ENCODE measurements at regions not wholly inside any gene's neighbourhood (a gene's known extent, or its start where the extent isn't known, plus 50 kb on each side); places are given as distances from the start of the nearest gene placed in this dataset.

- H3K4me3 ChIP-seq (ENCODE audit: low read depth, low read length, poor library complexity, severe bottlenecking), result no peak overlapping the region
- H4K20me1 ChIP-seq (ENCODE audit: insufficient read depth, low read length), result no peaks in the 10 kb centered on the region
- H3K27ac ChIP-seq (ENCODE audit: low read depth, low read length, poor library complexity, severe bottlenecking), result no peak overlapping the region
These were observed 715.9 kb upstream of the LRRN3 start for GRCh38 chr7:110375068-110375467.

GRCh38 chr7:110382736-110383135 is 708.2 kb upstream of the LRRN3 start:
- H4K20me1 ChIP-seq (ENCODE audit: insufficient read depth, low read length), result no peaks in the 10 kb centered on the region
- no peaks in the 10 kb centered on the region for H3K79me2 ChIP-seq (ENCODE audit: insufficient read depth, low read length)
- H3K9me2 ChIP-seq (ENCODE audit: low read depth, low read length), result no peaks in the 10 kb centered on the region
- H3K27me3 ChIP-seq (ENCODE audit: insufficient read depth, low read length), result no peaks in the 10 kb centered on the region
- H3K27ac ChIP-seq (ENCODE audit: low read depth, low read length, poor library complexity, severe bottlenecking), result no peak overlapping the region
- H3K36me3 ChIP-seq (ENCODE audit: insufficient read depth, low read length), result no peaks in the 10 kb centered on the region
- H2AFZ ChIP-seq (ENCODE audit: low read length), result no peak overlapping the region
- no peaks in the 10 kb centered on the region for H3K4me1 ChIP-seq (ENCODE audit: insufficient read depth, low read length, severe bottlenecking)
- no peak overlapping the region for H3K4me2 ChIP-seq (ENCODE audit: low read length)
- TF ChIP-seq EZH2 (IDR thresholded peaks at IDR 0.05; ENCODE audit: borderline replicate concordance, low read length) (no peak), CTCF (IDR thresholded peaks at IDR 0.05; ENCODE audit: low read length) (no peak)
- no peak overlapping the region for H3K4me3 ChIP-seq (ENCODE audit: low read depth, low read length, poor library complexity, severe bottlenecking)
- H3K9me3 ChIP-seq (ENCODE audit: low read length), result no peaks in the 10 kb centered on the region
- H3F3A ChIP-seq (ENCODE audit: insufficient read depth, low read length), result no peaks in the 10 kb centered on the region
- H3K9ac ChIP-seq (ENCODE audit: low read length), result no peak overlapping the region

More at GRCh38 chr7:110375068-110375467, 715.9 kb upstream of the LRRN3 start:
- TF ChIP-seq EZH2 (IDR thresholded peaks at IDR 0.05; ENCODE audit: borderline replicate concordance, low read length) (no peak), CTCF (IDR thresholded peaks at IDR 0.05; ENCODE audit: low read length) (no peak)
- no peak overlapping the region for H3K9ac ChIP-seq (ENCODE audit: low read length)
- no peaks in the 10 kb centered on the region for H3K4me1 ChIP-seq (ENCODE audit: insufficient read depth, low read length, severe bottlenecking)
- H3K9me2 ChIP-seq (ENCODE audit: low read depth, low read length), result no peaks in the 10 kb centered on the region
- no peaks in the 10 kb centered on the region for H3K36me3 ChIP-seq (ENCODE audit: insufficient read depth, low read length)
- H3K79me2 ChIP-seq (ENCODE audit: insufficient read depth, low read length), result no peaks in the 10 kb centered on the region
- no peak overlapping the region for H3K4me2 ChIP-seq (ENCODE audit: low read length)
- H3K27me3 ChIP-seq (ENCODE audit: insufficient read depth, low read length), result no peaks in the 10 kb centered on the region
- peaks cover 3% of the 10 kb centered on the region; the same call in 1 of the 2 replicates for H3F3A ChIP-seq (ENCODE audit: insufficient read depth, low read length)
- H2AFZ ChIP-seq (ENCODE audit: low read length), result no peak overlapping the region
- no peaks in the 10 kb centered on the region for H3K9me3 ChIP-seq (ENCODE audit: low read length)

- H3K9ac ChIP-seq (ENCODE audit: low read length), result no peak overlapping the region
- no peaks in the 10 kb centered on the region for H3F3A ChIP-seq (ENCODE audit: insufficient read depth, low read length)
- H3K36me3 ChIP-seq (ENCODE audit: insufficient read depth, low read length), result no peaks in the 10 kb centered on the region
- H3K9me3 ChIP-seq (ENCODE audit: low read length), result no peaks in the 10 kb centered on the region
- H3K27me3 ChIP-seq (ENCODE audit: insufficient read depth, low read length), result no peaks in the 10 kb centered on the region
- H3K4me1 ChIP-seq (ENCODE audit: insufficient read depth, low read length, severe bottlenecking), result no peaks in the 10 kb centered on the region
- no peak overlapping the region for H3K27ac ChIP-seq (ENCODE audit: low read depth, low read length, poor library complexity, severe bottlenecking)
- H3K4me3 ChIP-seq (ENCODE audit: low read depth, low read length, poor library complexity, severe bottlenecking), result no peak overlapping the region
- TF ChIP-seq EZH2 (IDR thresholded peaks at IDR 0.05; ENCODE audit: borderline replicate concordance, low read length) (no peak), CTCF (IDR thresholded peaks at IDR 0.05; ENCODE audit: low read length) (no peak)
- H3K79me2 ChIP-seq (ENCODE audit: insufficient read depth, low read length), result no peaks in the 10 kb centered on the region
- H3K9me2 ChIP-seq (ENCODE audit: low read depth, low read length), result no peaks in the 10 kb centered on the region
- no peak overlapping the region for H2AFZ ChIP-seq (ENCODE audit: low read length)
- no peak overlapping the region for H3K4me2 ChIP-seq (ENCODE audit: low read length)
- H4K20me1 ChIP-seq (ENCODE audit: insufficient read depth, low read length), result no peaks in the 10 kb centered on the region
These were observed 704.9 kb upstream of the LRRN3 start for GRCh38 chr7:110386006-110386405.
